H1 (cell line): ENCODE measurements at regions not wholly inside any gene's neighbourhood (a gene's known extent, or its start where the extent isn't known, plus 50 kb on each side); places are given as distances from the start of the nearest gene placed in this dataset.

Source experiments
- CTCF ChIA-PET: fragments of 300-600 bp; sonication (Branson Sonifier 250); formaldehyde crosslinking; loops from one replicate; lab custom pipeline; 2021; ENCODE audit not compliant: partially characterized antibody; lab: Charles Lee
- POLR2A ChIA-PET: fragments of 300-600 bp; sonication (Branson Sonifier 250); formaldehyde crosslinking; loops from one replicate; lab custom pipeline; 2021; ENCODE audit warnings: inconsistent platforms; ENCODE audit not compliant: partially characterized antibody; lab: Charles Lee
- DNase-seq, 2 experiments: peaks; one replicate each; pipeline versions ENCODE4 v3.0.0 to v3.0.0-alpha.2; 2010 to 2022; ENCODE audit warnings: low spot score in 2 of 2, low read depth in 1 of 2, mixed read lengths in 1 of 2
- FAIRE-seq: peaks from 2 replicates; lab custom pipeline; 2011; peaks lifted over from hg19 to GRCh38; lab: Jason Lieb, UNC
- H2AFZ ChIP-seq: 2 replicates; pipeline ENCODE4 v1.8.1; 2012; ENCODE audit warnings: low read length, inconsistent platforms
- H2AK5ac ChIP-seq: 2 replicates; pipeline ENCODE4 v1.6.1; 2013; ENCODE audit warnings: low read depth, low read length
- H2BK120ac ChIP-seq: replicated peaks from 2 replicates; pipeline ENCODE3; 2013; ENCODE audit warnings: low read depth, low read length, inconsistent platforms
- H2BK12ac ChIP-seq: 2 replicates; pipeline ENCODE4 v1.6.1; 2013; ENCODE audit warnings: low read depth, low read length
- H2BK15ac ChIP-seq: 2 replicates; pipeline ENCODE4 v1.6.1; 2013; ENCODE audit warnings: low read length
- H2BK20ac ChIP-seq: 2 replicates; pipeline ENCODE4 v1.6.1; 2013; ENCODE audit warnings: low read length
- H2BK5ac ChIP-seq: 2 replicates; pipeline ENCODE4 v1.6.1; 2013; ENCODE audit warnings: low read depth, low read length
- H3K14ac ChIP-seq: 2 replicates; pipeline ENCODE4 v1.6.1; 2013; ENCODE audit warnings: inconsistent platforms; ENCODE audit not compliant: insufficient read length
- H3K18ac ChIP-seq: 2 replicates; pipeline ENCODE4 v1.6.1; 2013; ENCODE audit warnings: low read length; ENCODE audit errors: extremely low read depth
- H3K23ac ChIP-seq: 2 replicates; pipeline ENCODE4 v1.6.1; 2013; ENCODE audit warnings: inconsistent platforms; ENCODE audit not compliant: insufficient read length
- H3K23me2 ChIP-seq: 2 replicates; pipeline ENCODE4 v1.6.1; 2013; ENCODE audit warnings: low read depth, low read length
- H3K27ac ChIP-seq: 2 replicates; pipeline ENCODE4 v1.6.1; 2011; ENCODE audit warnings: low read depth, low read length, inconsistent platforms
- H3K27me3 ChIP-seq, 4 experiments: replicated peaks in 1 of 4; 1 replicate in 1 of 4; 2 replicates in 3 of 4; pipeline versions ENCODE4 v1.6.1 to v1.8.1; 2011 to 2013; ENCODE audit warnings: low read length in 3 of 4, mild to moderate bottlenecking in 3 of 4, inconsistent platforms in 2 of 4, mixed read lengths in 2 of 4, moderate library complexity in 1 of 4; ENCODE audit not compliant: control insufficient read depth in 3 of 4, insufficient read depth in 3 of 4; ENCODE audit errors: extremely low read depth in 1 of 4
- H3K36me3 ChIP-seq, 4 experiments: 2 replicates each; pipeline versions ENCODE4 v1.6.1 to v1.8.1; 2011 to 2013; ENCODE audit warnings: mild to moderate bottlenecking in 4 of 4, low read length in 3 of 4, moderate library complexity in 2 of 4, control low read depth in 1 of 4, inconsistent platforms in 1 of 4; ENCODE audit not compliant: insufficient read depth in 4 of 4, control insufficient read depth in 2 of 4
- H3K4ac ChIP-seq: replicated peaks from 2 replicates; pipeline ENCODE3; 2013; ENCODE audit warnings: low read length, low read depth, mixed read lengths, inconsistent platforms; ENCODE audit not compliant: insufficient read length
- H3K4me1 ChIP-seq, 4 experiments: replicated peaks in 1 of 4; 1 replicate in 1 of 4; 2 replicates in 3 of 4; pipeline versions ENCODE4 v1.6.1 to v1.8.1; 2011 to 2013; ENCODE audit warnings: low read length in 3 of 4, inconsistent platforms in 2 of 4, mixed read lengths in 1 of 4; ENCODE audit not compliant: insufficient read depth in 4 of 4, control insufficient read depth in 3 of 4
- H3K4me2 ChIP-seq, 2 experiments: 2 replicates each; pipeline versions ENCODE4 v1.6.1 to v1.8.1; 2011 to 2013; ENCODE audit warnings: low read depth in 2 of 2, low read length in 2 of 2, control low read depth in 1 of 2, inconsistent platforms in 1 of 2, mild to moderate bottlenecking in 1 of 2; ENCODE audit not compliant: insufficient read depth in 1 of 2
- H3K4me3 ChIP-seq, 4 experiments: fragments of 200-600, 300-600 bp in 1 of 4; sonication (generic), shearing (Covaris generic), sonication (Bioruptor Twin) in 1 of 4; 2 replicates each; pipeline versions ENCODE4 v1.5.1 to v1.8.1; 2011 to 2016; ENCODE audit warnings: low read length in 4 of 4, low read depth in 3 of 4, control low read depth in 2 of 4, inconsistent platforms in 2 of 4, mild to moderate bottlenecking in 2 of 4, mixed read lengths in 1 of 4, moderate library complexity in 1 of 4; ENCODE audit not compliant: insufficient read depth in 2 of 4; ENCODE audit errors: extremely low read depth in 1 of 4
- H3K56ac ChIP-seq: replicated peaks from 2 replicates; pipeline ENCODE3; 2013; ENCODE audit warnings: low read depth, mild to moderate bottlenecking, mixed read lengths, low read length, inconsistent platforms; ENCODE audit not compliant: insufficient read length
- H3K79me1 ChIP-seq: 2 replicates; pipeline ENCODE4 v1.6.1; 2013; ENCODE audit warnings: low read depth, low read length, control low read depth
- H3K79me2 ChIP-seq, 2 experiments: 2 replicates each; pipeline versions ENCODE4 v1.6.1 to v1.8.1; 2012 to 2013; ENCODE audit warnings: low read length in 2 of 2, mild to moderate bottlenecking in 2 of 2, inconsistent platforms in 1 of 2; ENCODE audit not compliant: insufficient read depth in 2 of 2, control insufficient read depth in 1 of 2
- H3K9ac ChIP-seq, 4 experiments: replicated peaks in 1 of 4; 1 replicate in 1 of 4; 2 replicates in 3 of 4; pipeline versions ENCODE4 v1.6.1 to v1.8.1; 2011 to 2013; ENCODE audit warnings: low read depth in 3 of 4, low read length in 3 of 4, control low read depth in 2 of 4, mild to moderate bottlenecking in 2 of 4, moderate library complexity in 2 of 4, inconsistent platforms in 1 of 4; ENCODE audit errors: extremely low read depth in 1 of 4
- H3K9me3 ChIP-seq, 2 experiments: 2 replicates each; pipeline versions ENCODE4 v1.6.1 to v1.8.1; 2012 to 2013; ENCODE audit warnings: mild to moderate bottlenecking in 2 of 2, moderate library complexity in 2 of 2, control low read depth in 1 of 2, inconsistent platforms in 1 of 2, low read depth in 1 of 2, low read length in 1 of 2, mixed read lengths in 1 of 2; ENCODE audit not compliant: insufficient read depth in 2 of 2
- H4K20me1 ChIP-seq, 2 experiments: replicated peaks in 1 of 2; 2 replicates each; pipeline versions ENCODE3 to v1.8.1; 2011 to 2013; ENCODE audit warnings: inconsistent platforms in 2 of 2, low read length in 2 of 2, mild to moderate bottlenecking in 1 of 2; ENCODE audit not compliant: insufficient read depth in 2 of 2, control insufficient read depth in 1 of 2
- H4K5ac ChIP-seq: 2 replicates; pipeline ENCODE4 v1.6.1; 2013; ENCODE audit warnings: low read length, low read depth, mixed read lengths, inconsistent platforms; ENCODE audit not compliant: insufficient read length
- H4K8ac ChIP-seq: 2 replicates; pipeline ENCODE4 v1.8.0; 2013; ENCODE audit warnings: mild to moderate bottlenecking, moderate library complexity, low read length, inconsistent platforms; ENCODE audit not compliant: insufficient read depth; ENCODE audit errors: extremely low read depth
- H4K91ac ChIP-seq: replicated peaks from 2 replicates; pipeline ENCODE3; 2013; ENCODE audit warnings: low read length, mixed read lengths, inconsistent platforms; ENCODE audit not compliant: insufficient read length
- CREB1 ChIP-seq: IDR thresholded peaks from 2 replicates; pipeline ENCODE4 v1.6.1; 2012; ENCODE audit warnings: inconsistent platforms
- CTCF ChIP-seq, 3 experiments: IDR thresholded peaks; 1 replicate in 2 of 3; 2 replicates in 1 of 3; pipeline versions ENCODE4 v1.5.1 to v1.6.1; 2011; ENCODE audit warnings: low read length in 3 of 3, mild to moderate bottlenecking in 3 of 3, inconsistent platforms in 2 of 3, low read depth in 1 of 3, moderate library complexity in 1 of 3; ENCODE audit not compliant: insufficient read depth in 1 of 3; ENCODE audit errors: control extremely low read depth in 1 of 3
- EZH2 ChIP-seq: fragments of 200-600 bp; sonication (generic); IDR thresholded peaks from 2 replicates; pipeline ENCODE4 v1.7.1; 2012; ENCODE audit warnings: low read depth, mild to moderate bottlenecking, moderate library complexity, low read length, inconsistent platforms; ENCODE audit not compliant: severe bottlenecking
- MAFK ChIP-seq: IDR thresholded peaks from 2 replicates; pipeline ENCODE4 v1.6.1; 2012; ENCODE audit warnings: low read depth, mild to moderate bottlenecking, improper control_type of control experiment, low read length
- MAX ChIP-seq: IDR thresholded peaks from 2 replicates; pipeline ENCODE4 v1.6.1; 2012; ENCODE audit warnings: inconsistent platforms
- RNF2 ChIP-seq: fragments of 200-900, 300-1000 bp; sonication (generic); IDR thresholded peaks from 2 replicates; pipeline ENCODE4 v1.7.1; 2016; ENCODE audit warnings: borderline replicate concordance, low read depth, mild to moderate bottlenecking, antibody characterized with exemption, low read length; ENCODE audit not compliant: poor library complexity, severe bottlenecking; ENCODE audit errors: missing control alignments
- RXRA ChIP-seq: IDR thresholded peaks from 2 replicates; pipeline ENCODE4 v1.6.1; 2011; ENCODE audit warnings: low read depth, mild to moderate bottlenecking, low read length, moderate library complexity; ENCODE audit not compliant: insufficient read depth
- SIN3A ChIP-seq, 2 experiments: IDR thresholded peaks in 1 of 2; conservative IDR thresholded peaks in 1 of 2; 2 replicates each; pipeline ENCODE4 v1.6.1; 2011 to 2012; ENCODE audit warnings: low read length in 2 of 2, improper control_type of control experiment in 1 of 2, low read depth in 1 of 2, mild to moderate bottlenecking in 1 of 2
- SIRT6 ChIP-seq: IDR thresholded peaks from one replicate; pipeline ENCODE4 v1.7.1; 2012; ENCODE audit warnings: low read length, inconsistent platforms
- SP1 ChIP-seq: IDR thresholded peaks from 2 replicates; pipeline ENCODE4 v1.6.1; 2011; ENCODE audit warnings: low read depth, low read length
- SP4 ChIP-seq: IDR thresholded peaks from 2 replicates; pipeline ENCODE4 v1.6.1; 2012; ENCODE audit warnings: low read length, inconsistent platforms
- TAF1 ChIP-seq: IDR thresholded peaks from 2 replicates; pipeline ENCODE4 v1.6.1; 2011; ENCODE audit warnings: mild to moderate bottlenecking, low read depth, low read length
- WGBS, 2 experiments: shearing (Covaris generic) in 1 of 2; methylation state at CpG; one replicate each; pipeline versions ENCODE4 v1.1.6 to v1.1.7; 2013 to 2015; ENCODE audit warnings: low lambda C conversion rate in 2 of 2, mixed read lengths in 2 of 2, inconsistent platforms in 1 of 2, low coverage in 1 of 2, missing lambda C conversion rate in 1 of 2; ENCODE audit not compliant: insufficient replicate concordance in 2 of 2, insufficient coverage in 1 of 2, insufficient read length in 1 of 2; ENCODE audit errors: extremely low coverage in 1 of 2, missing lambda C conversion rate in 1 of 2; 5-methylcytosine and 5-hydroxymethylcytosine counted together

DNA sequence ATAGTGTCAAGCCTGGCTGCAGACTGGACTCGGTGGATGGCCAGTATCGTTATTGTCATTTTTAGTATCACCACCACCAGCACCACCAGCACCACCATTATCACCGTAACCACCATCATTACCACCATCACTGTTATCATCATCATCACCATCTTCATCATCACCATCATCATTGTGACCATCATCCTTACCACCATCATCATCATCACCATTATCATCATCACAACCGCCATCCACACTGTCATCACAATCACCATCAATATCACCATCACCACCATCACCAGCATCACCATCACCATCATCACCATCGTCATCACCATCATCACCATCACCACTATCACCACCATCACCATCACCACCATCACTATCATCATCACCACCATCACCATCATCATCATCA lies 65.6 kb downstream of the FOXL3 start:
- Histone ChIP-seq H3K23ac (no peak overlapping the region), H3K56ac (peak overlapping the region; percentile 94), H3K4me2 (no peak overlapping the region), H3K79me1 (no peaks in the 10 kb centered on the region), H3K4ac (no peak overlapping the region), H3K14ac (no peak overlapping the region), H3K79me2 (no peaks in the 10 kb centered on the region), H2BK120ac (no peak overlapping the region), H3K27me3 (no peaks in the 10 kb centered on the region), H2BK15ac (no peak overlapping the region), H4K5ac (no peak overlapping the region), H2AFZ (no peak overlapping the region), H3K23me2 (peaks cover 8% of the 10 kb centered on the region; the same call in 1 of the 2 replicates), H4K91ac (no peak overlapping the region), H2BK12ac (no peak overlapping the region), H3K36me3 (no peaks in the 10 kb centered on the region), H2BK20ac (no peak overlapping the region), H3K9me3 (peaks cover 2 to 3% of the 10 kb centered on the region in 2 experiments; a peak in 1 of 4 replicates), H3K27ac (no peak overlapping the region), H3K4me3 (no peak overlapping the region), H2BK5ac (no peak overlapping the region), H2AK5ac (0 out of 2 replicates have a peak overlapping the region, but pooled peaks have one; percentile 13), H3K18ac (no peak overlapping the region), H3K9ac (0 out of 7 replicates have a peak overlapping the region, but pooled peaks of 1 of the 4 experiments have one; percentile 13), H4K20me1 (peaks cover 0 to 3% of the 10 kb centered on the region in 2 experiments), H3K4me1 (no peaks in the 10 kb centered on the region; a peak in 3 of 7 replicates), H4K8ac (no peak overlapping the region)
- DNase-seq = no peak
- ChIA-PET POLR2A (no interaction called here), CTCF (interaction anchor here (0.6 kb wide), 1 partner anchor 93 kb away, joined by 3 read pairs; no protein-coding TSS in a partner anchor)
- FAIRE-seq = no peak
- 87% methylated on average over 5 of the region's 5 CpGs; no CpG with 5 or more reads in 1 of the 2 experiments for WGBS, 2 experiments
- TF ChIP-seq SIN3A (conservative IDR thresholded peaks at IDR 0.05 in 1 of 2, IDR thresholded peaks at IDR 0.05 in 1 of 2; ENCODE audit: low read depth in 1 of 2, low read length in 2 of 2) = no peak
- no peak for TF ChIP-seq RNF2
- TF ChIP-seq MAFK = no peak
- no peak for TF ChIP-seq TAF1
- no peak for TF ChIP-seq SIRT6
- TF ChIP-seq SP1 = no peak
- TF ChIP-seq MAX = no peak
- TF ChIP-seq RXRA = no peak
- TF ChIP-seq CREB1 = no peak
- no peak for TF ChIP-seq CTCF (IDR thresholded peaks at IDR 0.05; ENCODE audit: control extremely low read depth in 1 of 3, insufficient read depth in 1 of 3, low read depth in 1 of 3, low read length in 3 of 3)
- no peak for TF ChIP-seq SP4
- no peak for TF ChIP-seq EZH2
